GM18517 (cell line): ENCODE measurements at regions not wholly inside any gene's neighbourhood (a gene's known extent, or its start where the extent isn't known, plus 50 kb on each side); places are given as distances from the start of the nearest gene placed in this dataset.
"Not testable (repeated sequence)": the region's sequence is repeated elsewhere in the genome, so short reads cannot be mapped to it uniquely, and the experiment has no call there.

Experiments used
- ATAC-seq: cut with Tn5 transposase; IDR thresholded peaks from one replicate; pipeline ENCODE4 v1.9.1; 2021; ENCODE audit warnings: mild to moderate bottlenecking, moderate library complexity; ENCODE audit not compliant: unreplicated experiment

DNA sequence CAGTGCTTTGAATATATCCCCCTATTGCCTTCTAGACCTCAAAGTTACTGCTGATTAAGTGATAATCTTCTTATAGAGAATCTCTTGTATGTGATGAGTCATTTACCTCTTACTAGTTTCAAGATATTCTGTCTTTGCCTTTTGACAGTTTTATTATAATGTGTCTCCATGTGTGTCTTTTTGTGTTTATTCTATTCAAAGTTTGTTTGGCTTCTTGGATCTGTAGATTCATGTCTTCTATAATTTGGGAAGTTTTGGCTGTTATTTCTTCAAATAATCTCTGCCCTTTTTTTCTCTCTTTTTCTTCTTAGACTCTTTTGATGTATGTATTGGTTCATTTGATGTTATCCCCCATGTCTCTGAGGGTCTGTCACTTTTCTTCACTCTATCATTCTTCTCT is 915.7 kb upstream of the GRIA3 start:
- ATAC-seq = no peak

GRCh38 chrX:122269243-122269781 is 914.8 kb upstream of the GRIA3 start:
- no peak for ATAC-seq

- no peak for ATAC-seq
Measured at GRCh38 chrX:122270809-122271494, 913.1 kb upstream of the GRIA3 start.

- ATAC-seq = no peak
Measured at GRCh38 chrX:122272011-122272410, 912.1 kb upstream of the GRIA3 start.

DNA sequence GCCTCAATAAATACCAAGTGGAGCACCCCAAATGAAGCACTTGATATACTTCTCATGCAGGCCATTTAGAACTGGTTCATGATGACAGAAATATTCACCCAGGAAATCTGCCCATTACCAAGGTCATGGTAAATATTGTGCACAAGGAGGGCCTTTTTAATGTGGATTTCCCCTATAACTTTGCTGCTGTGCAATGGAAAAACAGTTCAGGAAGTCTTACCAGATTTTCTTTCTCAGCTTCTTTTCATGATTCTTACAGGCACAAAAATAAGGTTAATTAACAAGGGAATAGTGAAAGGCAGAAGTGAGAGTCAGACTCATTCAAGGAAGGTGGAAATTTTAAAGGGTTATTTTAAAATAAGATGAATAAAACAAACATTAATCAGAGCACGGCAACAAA is 904.3 kb upstream of the GRIA3 start:
- no peak for ATAC-seq

DNA sequence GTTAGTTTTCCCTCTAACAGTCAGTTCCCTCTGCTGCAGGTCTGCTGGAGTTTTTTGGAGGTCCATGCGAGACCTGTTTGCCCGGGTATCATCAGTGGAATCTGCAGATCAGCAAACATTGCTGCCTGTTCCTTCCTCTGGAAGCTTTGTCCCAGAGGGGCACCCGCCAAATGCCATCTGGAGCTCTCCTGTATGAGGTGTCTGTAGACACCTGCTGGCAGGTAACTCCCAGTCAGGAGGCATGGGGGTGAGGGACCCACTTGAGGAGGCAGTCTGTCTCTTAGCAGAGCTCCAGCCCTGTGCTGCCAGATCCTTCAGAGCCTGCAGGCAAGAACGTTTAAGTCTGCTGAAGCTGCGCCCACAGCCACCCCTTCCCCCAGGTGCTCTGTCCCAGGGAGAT is 884.3 kb upstream of the GRIA3 start:
- not testable (repeated sequence) for ATAC-seq

DNA sequence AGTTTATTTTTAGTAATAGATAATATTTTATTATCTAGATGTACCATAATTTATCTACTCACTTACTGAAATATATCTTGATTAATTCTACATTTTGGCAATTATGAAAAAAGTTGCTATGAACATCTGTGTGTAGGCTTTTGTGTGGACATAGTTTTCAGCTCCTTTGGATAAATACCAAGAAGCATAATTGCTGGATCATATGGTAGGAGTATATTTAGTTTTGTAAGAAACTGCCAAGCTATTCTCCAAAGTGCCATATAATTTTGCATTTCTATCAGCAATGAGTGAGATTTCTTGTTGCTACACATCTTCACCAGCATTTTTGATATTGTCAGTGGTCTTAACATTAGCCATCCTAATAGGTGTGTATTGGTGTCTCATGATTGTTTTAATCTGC is 882.6 kb upstream of the GRIA3 start:
- ATAC-seq = no peak

DNA sequence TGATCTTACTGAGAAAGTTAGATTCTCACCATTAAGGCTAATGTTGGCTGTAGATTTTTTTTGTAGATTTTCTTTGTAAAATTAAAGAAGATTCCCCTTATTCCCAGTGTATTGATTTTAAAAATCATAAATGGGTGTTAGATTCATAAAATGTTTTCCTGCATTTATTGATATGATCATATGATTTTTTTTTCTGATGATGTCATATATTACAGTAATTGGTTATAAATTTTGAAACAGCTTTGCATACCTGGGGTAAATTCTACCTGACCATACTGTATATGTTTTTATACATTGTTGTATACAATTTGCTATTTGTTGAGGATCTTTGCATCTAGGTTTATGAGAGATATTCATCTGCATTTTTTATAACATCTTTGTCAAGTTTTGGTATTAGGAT is 880.3 kb upstream of the GRIA3 start:
- no peak for ATAC-seq

- no peak for ATAC-seq
Measured at GRCh38 chrX:122344816-122345215, 839.3 kb upstream of the GRIA3 start.

DNA sequence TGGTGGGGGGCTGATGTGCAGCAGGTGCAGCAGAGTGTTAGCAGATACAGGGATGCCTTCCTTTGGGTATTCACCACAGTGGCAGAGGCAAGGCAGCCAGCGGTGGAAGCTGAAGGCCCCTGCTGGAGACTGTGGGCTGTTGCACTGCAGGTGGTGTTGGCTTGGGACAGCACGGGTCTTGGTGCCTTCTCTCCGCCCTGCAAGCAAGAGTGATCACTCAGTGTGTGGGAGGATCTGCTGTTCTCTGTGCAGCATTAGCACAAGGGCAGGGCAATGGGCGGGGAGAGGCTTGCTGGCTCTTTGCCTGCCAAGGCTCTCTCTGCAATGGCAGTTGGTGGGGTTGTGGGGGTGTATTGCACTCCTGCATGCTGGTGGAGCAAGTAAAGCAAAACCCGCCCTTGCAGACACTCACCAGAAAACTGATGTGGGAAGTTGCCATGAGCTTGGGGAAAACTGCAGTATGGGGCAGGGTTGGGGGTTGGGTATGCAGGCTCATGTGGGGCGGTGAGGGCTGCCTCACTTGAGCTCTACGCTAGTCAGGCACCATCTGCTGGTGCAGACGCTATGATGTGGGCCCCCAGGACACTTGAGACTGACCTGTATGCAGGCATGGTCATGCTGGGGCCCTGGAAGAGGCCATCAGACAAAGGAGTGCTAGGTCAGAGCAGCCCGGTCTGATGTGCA is 820.8 kb upstream of the GRIA3 start:
- no peak for ATAC-seq

DNA sequence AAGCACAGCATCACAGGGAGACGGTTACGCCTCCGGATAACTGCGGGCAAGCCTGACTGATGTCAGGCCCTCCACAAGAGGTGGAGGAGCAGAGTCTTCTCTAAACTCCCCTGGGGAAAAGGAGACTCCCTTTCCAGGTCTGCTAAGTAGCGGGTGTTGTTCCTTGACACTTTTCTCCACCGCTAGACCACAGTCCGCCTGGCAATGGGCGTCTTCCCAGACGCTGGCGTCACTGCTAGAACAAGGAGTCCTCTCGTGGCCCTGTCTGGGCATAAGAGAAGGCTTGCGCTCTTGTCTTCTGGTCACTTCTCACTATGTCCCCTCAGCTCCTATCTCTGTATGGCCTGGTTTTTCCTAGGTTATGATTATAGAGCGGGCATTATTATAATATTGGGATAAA is 808.5 kb upstream of the GRIA3 start:
- not testable (repeated sequence) for ATAC-seq

GRCh38 chrX:122389005-122389404 is 795.1 kb upstream of the GRIA3 start:
- ATAC-seq = no peak

GRCh38 chrX:122418758-122419157 is 765.3 kb upstream of the GRIA3 start:
- no peak for ATAC-seq

DNA sequence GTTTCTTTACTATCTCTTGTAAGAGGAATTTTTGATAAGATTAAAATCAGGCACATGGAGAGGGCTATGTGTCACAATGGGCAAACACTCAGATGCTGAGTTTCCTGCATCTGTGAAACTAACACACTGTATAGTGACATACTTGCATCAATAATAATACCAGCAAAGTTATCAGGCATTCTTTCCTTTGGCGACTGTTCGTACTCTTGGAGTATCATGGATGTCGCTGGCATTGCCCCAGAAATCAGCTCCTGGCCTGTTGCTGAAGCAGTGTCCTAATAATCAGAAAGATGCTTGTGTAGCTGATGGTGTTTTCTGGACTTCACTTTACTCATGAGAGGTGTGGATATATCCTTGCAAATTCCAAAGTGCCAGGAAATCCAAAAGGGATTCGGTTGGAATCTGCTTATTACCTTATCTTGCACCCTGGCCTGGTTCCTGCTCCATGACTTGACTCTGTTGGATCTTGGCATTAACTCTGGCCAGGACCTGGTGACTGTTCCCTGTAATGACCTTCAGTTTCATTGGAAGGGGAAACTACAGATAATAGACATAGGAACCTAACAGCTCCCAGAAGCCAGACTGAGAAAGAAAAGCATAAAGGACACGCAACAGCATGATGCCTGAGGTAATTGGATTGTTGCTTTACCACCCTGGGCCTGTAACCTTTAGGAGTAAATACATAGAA is 762.5 kb upstream of the GRIA3 start:
- ATAC-seq = no peak

GRCh38 chrX:122422547-122422946 is 761.5 kb upstream of the GRIA3 start:
- ATAC-seq = no peak

GRCh38 chrX:122434942-122435341 is 749.1 kb upstream of the GRIA3 start:
- ATAC-seq = no peak

- no peak for ATAC-seq
Measured at GRCh38 chrX:122439831-122440230, 744.2 kb upstream of the GRIA3 start.

DNA sequence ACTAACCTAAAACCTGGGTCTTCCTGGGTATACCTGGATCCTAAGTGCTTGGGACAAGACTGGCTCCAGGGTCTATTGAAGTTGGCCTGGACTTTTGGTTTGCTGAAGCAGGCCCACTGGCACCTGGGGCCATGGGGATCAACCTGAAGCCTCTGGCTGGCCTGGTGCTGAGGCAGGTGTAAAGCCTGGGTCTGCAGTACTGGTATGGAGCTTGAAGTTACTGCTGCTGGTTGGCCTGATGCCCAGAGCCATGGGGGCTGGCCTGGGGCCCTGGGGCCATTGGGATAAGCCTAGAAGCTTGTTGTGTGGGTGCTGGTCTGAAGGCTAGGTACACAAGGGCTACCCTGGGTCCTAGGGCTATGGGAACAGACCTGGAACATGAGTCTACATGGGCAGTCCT is 743.2 kb upstream of the GRIA3 start:
- no peak for ATAC-seq

DNA sequence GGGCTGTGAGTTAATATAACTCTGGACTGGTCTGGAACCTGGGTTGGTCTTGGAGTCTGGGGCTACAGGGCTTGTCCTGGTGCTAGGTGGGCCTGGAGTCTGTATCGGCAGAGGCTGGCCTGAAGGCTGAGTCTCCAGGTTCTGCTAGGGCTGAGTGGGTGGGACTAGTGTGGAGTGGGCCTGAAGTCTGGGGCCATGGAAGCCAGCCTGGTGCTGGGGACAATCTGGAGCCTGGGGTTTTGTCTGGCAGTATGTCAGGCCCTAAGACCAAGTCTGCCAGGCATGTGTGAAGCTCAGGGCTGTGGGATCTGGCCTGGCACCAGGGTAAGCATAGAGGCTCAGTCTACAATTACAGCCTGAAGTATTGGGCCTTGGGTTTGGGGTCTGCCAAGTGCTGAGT is 742.6 kb upstream of the GRIA3 start:
- no peak for ATAC-seq

GRCh38 chrX:122445466-122445865 is 738.6 kb upstream of the GRIA3 start:
- no peak for ATAC-seq

GRCh38 chrX:122464341-122464740 is 719.7 kb upstream of the GRIA3 start:
- ATAC-seq = no peak

- ATAC-seq = no peak
Measured at GRCh38 chrX:122475306-122475705, 708.8 kb upstream of the GRIA3 start.
